Vagina (tissue), 2 donors: ENCODE measurements at regions not wholly inside any gene's neighbourhood (a gene's known extent, or its start where the extent isn't known, plus 50 kb on each side); places are given as distances from the start of the nearest gene placed in this dataset.
A peak's percentile ranks its signal among the peaks of the same experiment; 100 is the strongest.

Experiments used
- DNase-seq, 2 donors: peaks; one replicate each; pipeline ENCODE4 v3.0.0-alpha.2; 2017; ENCODE audit errors: extremely low spot score in 2 of 2
- H3K27ac ChIP-seq: fragments of 200-600 bp; sonication (generic); one replicate; pipeline ENCODE4 v1.5.1; 2019
- H3K27me3 ChIP-seq: fragments of 200-600 bp; sonication (generic); one replicate; pipeline ENCODE4 v1.5.1; 2019
- H3K36me3 ChIP-seq, 2 donors: fragments of 200-600 bp; sonication (generic); one replicate each; pipeline ENCODE4 v1.5.1; 2017 to 2019
- H3K4me1 ChIP-seq: fragments of 200-600 bp; sonication (generic); one replicate; pipeline ENCODE4 v1.5.1; 2019
- H3K4me3 ChIP-seq, 2 donors: fragments of 200-600 bp; sonication (generic); 1 replicate in 1 of 2; 2 replicates in 1 of 2; pipeline ENCODE4 v1.5.1; 2016 to 2019
- H3K9me3 ChIP-seq: fragments of 200-600 bp; sonication (generic); one replicate; pipeline ENCODE4 v1.5.1; 2019
- CTCF ChIP-seq, 3 experiments: fragments of 450-650 bp in 2 of 3; fragments of 200-600 bp in 1 of 3; sonication (generic) in 1 of 3; IDR thresholded peaks; one replicate each; pipeline ENCODE4 v1.5.1; 2017 to 2019; ENCODE audit warnings: antibody characterized with exemption in 3 of 3, mild to moderate bottlenecking in 2 of 3, moderate library complexity in 2 of 3
- POLR2A ChIP-seq, 2 donors: fragments of 450-650 bp; IDR thresholded peaks; one replicate each; pipeline ENCODE4 v1.6.1; 2017; ENCODE audit warnings: antibody characterized with exemption in 2 of 2, mild to moderate bottlenecking in 2 of 2, moderate library complexity in 2 of 2
- POLR2AphosphoS5 ChIP-seq, 2 donors: sonication (generic); formaldehyde crosslinking; IDR thresholded peaks; one replicate each; pipeline ENCODE4 v1.9.0; 2017; ENCODE audit warnings: antibody characterized with exemption in 2 of 2, mild to moderate bottlenecking in 2 of 2, low read depth in 1 of 2; ENCODE audit not compliant: insufficient read depth in 1 of 2
- intact Hi-C: fragments of 100-400 bp; cut with DNase I; formaldehyde crosslinking; loops from one replicate; pipeline ENCODE4 v1.15.1; 2023

- no peaks in the 10 kb centered on the region for H3K36me3 ChIP-seq
- no peaks in the 10 kb centered on the region for H3K27me3 ChIP-seq
- no peaks in the 10 kb centered on the region for H3K4me1 ChIP-seq
- H3K4me3 ChIP-seq, result no peak overlapping the region
- TF ChIP-seq POLR2A (IDR thresholded peaks at IDR 0.05) (no peak), POLR2AphosphoS5 (IDR thresholded peaks at IDR 0.05; ENCODE audit: insufficient read depth in 1 of 2, low read depth in 1 of 2) (no peak), CTCF (IDR thresholded peaks at IDR 0.05) (no peak)
- no peak overlapping the region for H3K27ac ChIP-seq
- no peaks in the 10 kb centered on the region for H3K9me3 ChIP-seq
- intact Hi-C loops, result no loop called here
- DNase-seq, result no peak
Observed at GRCh38 chr14:37858733-37859132, 263.3 kb downstream of the TTC6 start.

GRCh38 chr14:37859177-37859576 lies 263.7 kb downstream of the TTC6 start:
- H3K9me3 ChIP-seq, result no peaks in the 10 kb centered on the region
- no peak overlapping the region for H3K4me3 ChIP-seq
- intact Hi-C loops, result no loop called here
- no peak overlapping the region for H3K27ac ChIP-seq
- no peaks in the 10 kb centered on the region for H3K36me3 ChIP-seq
- TF ChIP-seq POLR2A (IDR thresholded peaks at IDR 0.05) (no peak), POLR2AphosphoS5 (IDR thresholded peaks at IDR 0.05; ENCODE audit: insufficient read depth in 1 of 2, low read depth in 1 of 2) (no peak), CTCF (IDR thresholded peaks at IDR 0.05) (no peak)
- no peaks in the 10 kb centered on the region for H3K27me3 ChIP-seq
- no peaks in the 10 kb centered on the region for H3K4me1 ChIP-seq
- DNase-seq, result no peak

- no peak for DNase-seq
- Histone ChIP-seq H3K27ac (no peak overlapping the region), H3K27me3 (no peaks in the 10 kb centered on the region), H3K9me3 (no peaks in the 10 kb centered on the region), H3K36me3 (no peaks in the 10 kb centered on the region), H3K4me1 (peaks cover 5% of the 10 kb centered on the region), H3K4me3 (no peak overlapping the region)
- TF ChIP-seq POLR2AphosphoS5 (IDR thresholded peaks at IDR 0.05; ENCODE audit: insufficient read depth in 1 of 2, low read depth in 1 of 2) (no peak), POLR2A (IDR thresholded peaks at IDR 0.05) (no peak), CTCF (IDR thresholded peaks at IDR 0.05) (no peak)
- intact Hi-C loops, result no loop called here
Observed at GRCh38 chr14:37862263-37862662, 266.8 kb downstream of the TTC6 start.

GRCh38 chr14:37864128-37864527 lies 268.7 kb downstream of the TTC6 start:
- no peaks in the 10 kb centered on the region for H3K36me3 ChIP-seq
- no peaks in the 10 kb centered on the region for H3K9me3 ChIP-seq
- H3K4me1 ChIP-seq, result peaks cover 5% of the 10 kb centered on the region
- no peak for DNase-seq
- H3K27ac ChIP-seq, result no peak overlapping the region
- intact Hi-C loops, result no loop called here
- H3K27me3 ChIP-seq, result no peaks in the 10 kb centered on the region
- no peak overlapping the region for H3K4me3 ChIP-seq
- TF ChIP-seq POLR2AphosphoS5 (IDR thresholded peaks at IDR 0.05; ENCODE audit: insufficient read depth in 1 of 2, low read depth in 1 of 2) (no peak), POLR2A (IDR thresholded peaks at IDR 0.05) (no peak), CTCF (IDR thresholded peaks at IDR 0.05) (no peak)

- no peak overlapping the region for H3K4me3 ChIP-seq
- TF ChIP-seq POLR2A (IDR thresholded peaks at IDR 0.05) (no peak), POLR2AphosphoS5 (IDR thresholded peaks at IDR 0.05; ENCODE audit: insufficient read depth in 1 of 2, low read depth in 1 of 2) (peak in 1 of 2 donors; percentile 52), CTCF (IDR thresholded peaks at IDR 0.05) (no peak)
- H3K27me3 ChIP-seq, result no peaks in the 10 kb centered on the region
- H3K9me3 ChIP-seq, result no peaks in the 10 kb centered on the region
- intact Hi-C loops, result no loop called here
- H3K27ac ChIP-seq, result no peak overlapping the region
- H3K4me1 ChIP-seq, result peaks cover 5% of the 10 kb centered on the region
- no peak for DNase-seq
- H3K36me3 ChIP-seq, result no peaks in the 10 kb centered on the region
Observed at GRCh38 chr14:37864861-37865718, 269.7 kb downstream of the TTC6 start.
